Head of caudate nucleus (tissue), 42 donors: ENCODE measurements at regions not wholly inside any gene's neighbourhood (a gene's known extent, or its start where the extent isn't known, plus 50 kb on each side); places are given as distances from the start of the nearest gene placed in this dataset.

Experiments
- DNase-seq, 42 donors: peaks; one replicate each; pipeline versions ENCODE4 v3.0.0 to v3.0.0-alpha.2; 2020 to 2021; ENCODE audit warnings: mixed read lengths in 7 of 42
- intact Hi-C: fragments of 100-400 bp; cut with DNase I; formaldehyde crosslinking; loops from one replicate; pipeline ENCODE4 v1.15.0; 2022

DNA sequence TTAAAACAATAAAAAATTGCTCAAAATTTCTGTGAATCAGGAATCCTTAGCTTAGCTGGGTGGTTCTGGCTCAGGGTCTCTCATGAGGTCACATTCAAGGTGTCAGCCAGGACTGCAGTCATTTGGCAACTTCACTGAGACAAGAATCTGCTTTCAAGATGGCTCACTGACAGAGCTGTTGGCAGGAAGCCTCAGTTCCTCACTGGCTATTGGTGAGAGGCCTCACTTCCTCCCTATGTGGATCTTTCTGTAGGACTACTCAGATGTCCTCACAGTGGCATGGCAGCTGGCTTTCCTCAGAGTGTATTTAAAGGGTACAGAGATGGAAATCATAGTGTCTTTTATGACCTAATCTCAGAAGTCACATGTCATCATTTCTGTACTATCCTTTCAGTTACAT lies 785.7 kb downstream of the ADGRL2 start:
- no peak for DNase-seq
- intact Hi-C loops = no loop called here

DNA sequence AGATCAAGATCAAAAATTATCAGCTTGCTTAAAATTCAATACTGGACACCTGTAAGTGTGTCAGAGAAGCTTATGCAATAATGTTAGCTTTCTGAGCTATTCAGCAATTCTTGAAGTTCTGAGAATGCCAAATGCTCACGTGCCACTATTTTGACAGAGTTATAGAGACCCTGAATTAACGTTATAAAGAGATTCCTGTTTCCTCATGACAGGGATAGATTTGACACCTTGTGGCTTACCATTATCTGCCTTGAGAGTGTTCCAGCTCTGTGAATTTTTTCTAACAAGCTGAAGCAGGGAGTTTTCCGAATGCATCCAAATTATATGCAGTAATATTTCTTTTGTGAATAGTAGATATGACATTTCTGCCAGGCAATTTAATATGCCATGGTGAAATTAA lies 781.6 kb downstream of the ADGRL2 start:
- intact Hi-C loops = no loop called here
- no peak for DNase-seq

DNA sequence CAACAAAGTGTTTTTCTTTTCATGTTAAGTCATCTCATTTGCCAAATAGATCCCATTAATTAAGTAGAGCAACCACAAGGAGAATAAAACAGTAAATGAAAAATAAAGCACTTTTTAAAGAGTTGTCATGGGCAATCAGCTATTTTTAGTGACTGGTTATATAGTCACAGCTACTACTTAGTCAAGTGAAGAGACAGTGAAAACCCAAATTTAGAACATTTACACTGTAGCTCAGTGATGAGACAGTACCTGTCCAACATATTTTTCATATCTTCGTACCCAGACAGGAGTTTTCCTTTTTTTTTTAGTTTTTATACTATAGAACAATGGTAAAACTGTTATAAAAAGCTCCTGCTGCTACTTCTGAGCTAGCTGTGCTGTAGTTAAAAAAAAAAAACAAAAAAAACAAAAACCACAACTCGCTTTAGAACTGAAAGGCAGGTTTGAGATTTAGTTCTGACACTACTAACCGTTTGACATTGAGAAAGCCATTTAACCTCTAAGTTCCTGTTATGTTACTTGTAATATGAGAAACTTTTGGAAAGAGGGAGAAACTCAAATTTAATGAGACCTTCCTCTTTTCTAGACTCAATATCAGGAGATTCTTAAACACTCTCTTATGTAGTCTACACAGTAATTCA lies 777.5 kb downstream of the ADGRL2 start:
- no peak for DNase-seq
- intact Hi-C loops = no loop called here

DNA sequence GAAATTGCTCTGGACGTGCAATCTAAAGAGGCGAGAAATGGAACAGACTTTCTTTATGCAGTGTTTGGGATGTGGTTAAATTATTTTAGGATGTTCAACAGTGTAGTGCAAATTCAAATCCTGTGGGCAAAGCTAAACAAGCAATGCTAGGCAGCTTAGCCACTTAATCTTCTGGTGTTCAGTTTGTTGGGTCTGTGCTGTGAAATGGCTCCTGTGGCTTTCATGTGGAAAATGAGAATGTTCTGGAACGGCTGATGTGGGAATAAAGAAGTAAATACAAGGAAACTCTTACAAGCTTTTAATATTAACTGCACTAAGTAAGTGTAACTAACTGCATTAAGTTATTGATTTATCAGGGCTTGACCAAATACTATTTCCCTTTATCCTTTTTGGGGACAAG lies 766.6 kb downstream of the ADGRL2 start:
- intact Hi-C loops = no loop called here
- no peak for DNase-seq

DNA sequence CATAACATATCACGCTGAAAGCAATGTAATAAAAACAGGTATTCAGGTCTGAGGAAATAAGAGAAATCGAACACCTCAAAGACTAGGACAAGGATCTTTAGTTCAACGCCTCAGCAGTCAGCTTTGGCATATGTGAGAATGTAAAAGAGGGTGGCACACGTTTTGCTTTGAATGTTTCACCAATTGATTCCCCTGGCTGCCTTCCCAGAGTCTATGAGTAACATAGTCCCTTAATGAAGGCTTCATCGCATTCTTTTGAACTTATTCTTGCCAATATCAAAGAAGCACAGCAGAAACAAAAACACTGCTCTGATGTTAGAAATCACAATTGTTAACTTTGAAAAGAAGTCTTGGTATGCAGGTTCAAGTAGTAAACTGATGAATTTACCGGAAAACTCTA lies 764.8 kb downstream of the ADGRL2 start:
- intact Hi-C loops = no loop called here
- peak in 1 of 42 donors; percentile 8 for DNase-seq

DNA sequence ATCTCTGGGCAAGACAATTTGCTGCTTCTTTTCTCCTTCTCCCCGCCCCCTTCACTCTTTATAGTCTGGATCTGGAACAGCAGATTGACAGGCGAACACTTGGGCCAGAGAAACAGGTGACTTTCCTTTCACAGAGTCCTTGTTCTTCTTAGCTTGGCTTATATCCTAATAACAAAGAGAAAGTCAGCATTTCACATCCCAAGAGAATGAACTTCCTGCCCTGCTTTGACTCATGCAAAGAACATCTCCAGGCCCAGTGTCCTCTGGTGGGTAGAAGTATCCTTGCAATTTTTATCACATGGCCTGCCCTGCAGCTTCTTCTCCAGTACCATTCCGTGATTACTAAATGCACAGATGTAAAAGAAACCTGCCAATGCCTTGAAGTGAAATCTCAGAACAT lies 764.4 kb downstream of the ADGRL2 start:
- no peak for DNase-seq
- intact Hi-C loops = no loop called here

DNA sequence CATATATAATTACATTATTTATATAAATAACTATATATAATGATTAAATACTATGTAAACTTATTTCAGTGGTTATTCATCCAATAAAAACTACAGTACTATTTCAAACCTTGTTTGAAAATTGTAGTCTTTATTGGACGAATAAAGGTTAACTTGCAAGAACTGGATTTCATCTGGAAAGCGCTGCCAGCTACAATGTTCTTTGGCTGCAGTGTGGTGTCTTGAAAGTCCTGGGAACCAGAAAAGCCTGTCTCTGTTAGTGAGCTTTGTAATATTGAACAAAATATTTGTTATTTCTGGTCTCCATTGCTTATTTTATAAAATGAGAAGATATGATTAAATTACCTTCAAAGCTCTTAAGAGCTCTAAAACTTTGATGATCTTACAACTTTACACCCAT lies 763.6 kb downstream of the ADGRL2 start:
- no peak for DNase-seq
- intact Hi-C loops = no loop called here

DNA sequence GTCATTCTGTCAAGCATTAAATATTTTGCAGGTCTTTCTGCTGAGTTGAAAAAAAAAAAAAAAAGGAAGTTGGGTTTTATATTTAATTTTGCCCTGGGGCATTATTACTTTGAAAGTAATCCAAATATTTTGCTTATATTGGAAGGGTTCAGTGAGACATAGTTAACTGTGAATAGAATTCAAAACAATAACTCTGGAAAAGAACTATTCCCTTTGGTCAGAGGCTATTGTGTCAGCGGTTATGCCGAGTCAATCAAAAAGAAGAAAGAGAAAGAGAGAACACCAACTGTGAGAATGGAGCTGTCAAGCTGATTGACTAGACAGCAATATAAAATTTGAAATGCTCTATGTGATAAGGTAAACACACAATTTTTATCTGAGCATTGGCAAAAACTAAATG lies 761.7 kb downstream of the ADGRL2 start:
- DNase-seq = no peak
- intact Hi-C loops = no loop called here

DNA sequence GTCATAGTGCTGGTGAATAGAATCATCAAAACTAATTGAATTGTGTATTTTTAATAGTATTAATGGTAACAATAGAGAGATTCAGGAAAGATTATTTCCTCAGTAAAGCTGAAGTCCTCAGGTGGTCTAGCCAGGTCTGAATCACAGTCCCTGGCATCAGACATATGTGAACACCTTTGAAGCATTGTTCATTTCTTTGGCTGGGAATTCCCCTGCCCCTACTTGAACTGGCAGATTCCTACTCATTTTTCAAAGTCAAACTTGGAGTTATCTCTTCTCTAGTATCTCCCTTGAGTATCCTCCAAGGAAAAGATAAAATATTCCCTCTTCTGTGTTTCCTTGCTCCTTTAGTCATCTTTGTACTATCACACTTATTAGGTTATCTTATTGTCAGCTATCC lies 759.8 kb downstream of the ADGRL2 start:
- DNase-seq = no peak
- intact Hi-C loops = no loop called here

DNA sequence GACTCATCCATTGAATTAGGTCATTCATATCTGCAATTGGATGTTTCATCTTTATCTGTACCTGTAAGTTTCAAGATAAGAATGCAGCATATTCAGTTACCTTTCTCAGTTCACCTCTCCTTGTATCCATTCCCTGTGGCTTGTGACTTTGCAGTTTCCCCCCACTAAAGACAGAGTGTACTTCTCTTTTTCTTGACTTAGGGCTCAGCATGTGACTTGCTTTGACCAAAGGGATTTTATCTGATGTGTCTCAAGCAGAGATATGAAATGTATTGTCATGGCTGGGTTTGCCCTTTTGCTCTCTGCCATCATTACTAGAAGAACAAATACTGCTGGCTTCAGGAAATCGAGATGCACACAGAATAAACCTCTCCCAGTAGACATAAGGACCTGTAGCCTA lies 754.8 kb downstream of the ADGRL2 start:
- DNase-seq = no peak
- intact Hi-C loops = no loop called here

DNA sequence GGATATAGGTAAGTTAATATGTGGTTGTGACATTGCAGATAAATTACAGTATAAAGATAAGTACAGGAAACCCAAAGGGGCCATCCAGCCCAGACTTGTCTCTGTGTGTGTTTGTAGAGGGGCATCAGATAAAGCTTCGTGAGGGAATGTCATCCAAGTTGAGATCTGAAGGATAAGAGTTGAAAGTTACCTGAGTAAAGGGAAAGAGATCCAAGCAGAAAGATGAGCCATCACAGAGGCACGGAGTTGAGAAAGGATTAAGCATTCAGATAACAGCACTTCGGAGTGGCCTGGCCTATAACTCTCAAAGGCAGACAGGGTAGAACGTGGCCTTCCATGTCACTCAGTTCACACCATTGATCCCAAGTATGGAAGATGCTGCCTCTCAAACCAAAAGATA lies 749.1 kb downstream of the ADGRL2 start:
- intact Hi-C loops = no loop called here
- DNase-seq = no peak

DNA sequence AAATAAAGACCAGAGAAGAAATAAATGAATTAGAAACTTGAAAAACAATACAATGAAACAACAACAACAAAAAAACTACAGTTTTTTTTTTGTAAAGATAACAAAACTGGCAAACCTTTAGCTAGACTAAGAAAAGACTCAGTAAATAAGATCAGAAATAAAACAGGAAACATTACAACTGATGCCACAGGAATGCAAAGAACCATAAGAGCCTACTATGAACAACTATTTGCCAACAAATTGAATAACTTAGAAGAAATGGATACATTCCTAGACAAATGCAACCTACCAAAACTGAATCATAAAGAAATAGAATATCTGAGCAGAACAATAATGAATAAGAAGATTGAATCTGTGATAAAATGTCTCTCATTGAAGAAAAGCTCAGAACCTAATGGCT lies 742.0 kb downstream of the ADGRL2 start:
- no peak for DNase-seq
- intact Hi-C loops = no loop called here

DNA sequence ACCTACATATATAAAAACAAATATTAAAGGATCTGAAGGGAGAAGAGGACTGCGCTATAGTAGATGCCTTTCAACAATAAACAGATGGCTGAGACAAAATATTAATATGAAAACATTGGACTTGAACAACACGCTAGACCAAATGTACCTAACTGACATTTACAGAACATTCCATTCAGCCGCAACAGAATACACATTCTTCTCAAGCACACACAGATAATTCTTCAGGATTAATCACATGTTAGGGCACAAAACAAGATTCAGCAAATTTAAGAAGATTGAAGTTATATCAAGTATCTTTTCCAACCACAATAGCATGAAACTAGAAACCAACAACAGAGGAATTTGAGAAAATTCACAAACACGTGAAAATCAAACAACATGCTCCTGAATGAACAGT lies 741.4 kb downstream of the ADGRL2 start:
- no peak for DNase-seq
- intact Hi-C loops = no loop called here

DNA sequence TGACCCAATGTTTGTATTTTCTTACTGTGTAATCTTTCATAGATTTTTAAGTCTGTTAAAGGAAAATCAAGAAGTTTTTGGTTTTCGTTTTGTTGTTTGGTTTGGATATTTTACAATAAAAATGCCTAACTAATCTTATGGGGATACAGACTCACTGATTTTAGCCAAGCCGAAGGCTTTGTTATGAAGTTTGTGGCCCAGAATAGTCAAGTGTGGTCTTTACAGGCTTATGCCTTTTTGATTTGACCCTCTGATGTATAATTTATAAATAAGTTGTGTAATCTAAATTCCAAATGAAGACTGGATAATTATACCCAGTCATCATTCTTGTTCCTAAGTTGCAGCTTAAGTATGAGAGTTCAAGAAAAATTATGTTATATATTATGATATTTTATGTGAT lies 739.3 kb downstream of the ADGRL2 start:
- DNase-seq = no peak
- intact Hi-C loops = no loop called here

DNA sequence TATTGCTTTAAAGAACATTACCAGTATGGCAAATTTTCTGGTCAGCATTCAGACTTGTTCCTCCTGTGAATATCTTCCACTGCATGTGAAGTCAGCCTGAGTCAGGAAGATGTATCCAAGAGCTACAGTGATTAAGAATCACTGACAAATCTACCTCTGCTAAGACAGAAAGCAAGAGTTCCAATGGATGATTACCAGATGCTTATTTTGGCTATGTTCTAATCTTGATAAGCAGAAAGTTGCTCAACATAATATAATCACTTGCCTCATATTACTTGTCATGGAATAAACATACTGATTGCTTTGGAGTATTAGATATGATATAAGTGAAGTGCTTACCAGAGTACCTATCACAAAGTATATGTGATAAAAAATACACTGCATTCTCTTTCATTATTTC lies 738.1 kb downstream of the ADGRL2 start:
- intact Hi-C loops = no loop called here
- no peak for DNase-seq

DNA sequence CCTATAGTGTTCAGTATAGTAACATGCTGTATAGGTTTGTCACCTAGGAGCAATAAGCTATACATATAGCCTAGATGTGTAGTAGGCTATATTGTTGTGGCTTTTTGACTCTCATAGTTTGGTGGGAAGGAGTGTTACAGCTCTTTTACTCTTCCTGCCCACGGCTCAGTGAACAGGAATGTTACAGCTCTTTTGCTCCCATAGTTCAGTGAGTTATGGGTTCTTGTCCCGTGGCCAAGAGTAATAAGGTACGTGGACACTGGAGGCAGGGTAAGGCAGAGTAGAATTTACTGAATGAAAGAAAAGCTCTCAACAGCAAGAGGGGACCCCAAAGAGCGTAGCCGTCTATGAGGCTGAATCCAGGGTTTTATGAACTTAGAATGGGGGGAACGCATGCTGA lies 734.3 kb downstream of the ADGRL2 start:
- DNase-seq = no peak
- intact Hi-C loops = no loop called here

DNA sequence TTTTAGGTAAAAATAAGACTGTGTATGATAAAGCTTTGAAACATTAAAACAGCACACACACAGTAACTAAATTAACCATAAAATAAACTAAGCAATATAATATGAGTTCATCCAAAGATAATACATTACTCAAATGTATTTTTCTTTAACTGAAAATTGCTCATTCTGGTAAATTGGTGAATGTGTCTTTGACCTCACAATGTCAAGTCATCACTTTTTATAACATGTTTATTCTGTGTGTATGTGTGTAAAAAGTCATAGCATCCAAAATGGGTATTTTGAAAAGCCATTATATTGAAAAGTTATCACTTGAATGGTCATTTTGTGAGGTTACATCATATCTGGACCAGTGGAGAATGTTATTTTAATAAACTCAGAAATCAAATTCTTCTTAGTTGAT lies 724.6 kb downstream of the ADGRL2 start:
- intact Hi-C loops = no loop called here
- DNase-seq = no peak

DNA sequence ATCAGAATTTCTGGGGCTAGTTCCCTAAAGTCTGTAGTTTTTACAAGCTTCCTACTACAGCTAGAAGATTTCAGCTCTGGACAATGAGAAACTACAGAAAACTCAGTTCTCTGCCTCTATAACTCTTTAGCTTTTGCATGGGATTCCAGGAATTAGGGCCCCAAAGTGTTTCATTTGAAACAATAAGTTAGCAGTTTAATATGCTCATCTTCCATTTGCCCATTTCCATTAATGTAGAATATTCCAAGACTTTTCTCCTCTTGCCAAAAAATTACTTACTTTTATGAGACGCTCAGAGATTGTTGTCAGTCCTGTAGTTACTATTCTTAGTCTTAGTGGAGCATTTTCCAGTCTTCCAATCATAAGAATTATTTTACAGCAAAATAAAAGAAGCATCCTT lies 719.9 kb downstream of the ADGRL2 start:
- intact Hi-C loops = no loop called here
- DNase-seq = no peak

DNA sequence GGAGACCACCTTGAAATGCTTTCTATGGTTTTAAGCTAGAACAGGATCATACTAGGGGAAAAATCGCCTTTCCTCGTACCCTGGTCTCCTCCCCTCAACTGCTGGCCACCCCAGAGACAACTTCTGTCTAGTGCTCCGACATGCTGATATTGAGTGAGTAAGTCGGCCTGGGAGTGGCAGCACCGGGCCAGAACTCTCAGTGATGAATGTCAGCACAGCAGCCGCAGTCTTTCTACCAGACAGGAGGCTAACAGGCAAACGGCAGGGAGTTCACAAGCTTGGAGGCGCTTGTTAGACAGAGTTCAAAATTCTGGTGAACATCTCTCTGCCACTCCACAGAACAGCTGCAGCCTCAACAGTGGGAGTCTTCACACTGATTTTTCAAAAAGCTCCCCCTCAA lies 716.9 kb downstream of the ADGRL2 start:
- DNase-seq = peak in 38 of 42 donors; percentile 1 to 54 (median 23)

DNA sequence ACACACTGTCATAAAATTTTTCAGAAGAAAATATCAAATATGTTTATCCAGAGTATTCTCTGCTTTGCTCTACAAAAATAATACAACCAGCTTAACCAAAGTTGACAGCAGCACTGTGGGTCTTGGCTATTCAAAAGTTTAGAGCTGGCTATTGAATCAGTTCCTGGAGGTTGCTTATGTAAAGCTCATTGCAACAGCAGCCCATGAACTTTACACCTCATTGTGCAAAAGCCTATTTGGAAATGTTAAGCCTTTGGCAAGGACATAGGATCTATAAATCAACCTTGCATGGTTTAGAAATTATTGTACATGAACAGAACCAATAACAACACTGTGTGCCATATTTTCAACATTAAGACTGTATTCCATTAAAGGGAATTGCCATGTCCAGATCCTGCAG lies 714.9 kb downstream of the ADGRL2 start:
- intact Hi-C loops = no loop called here
- no peak for DNase-seq

More for the DNA sequence above, 716.9 kb downstream of the ADGRL2 start:
- intact Hi-C loops = no loop called here

DNA sequence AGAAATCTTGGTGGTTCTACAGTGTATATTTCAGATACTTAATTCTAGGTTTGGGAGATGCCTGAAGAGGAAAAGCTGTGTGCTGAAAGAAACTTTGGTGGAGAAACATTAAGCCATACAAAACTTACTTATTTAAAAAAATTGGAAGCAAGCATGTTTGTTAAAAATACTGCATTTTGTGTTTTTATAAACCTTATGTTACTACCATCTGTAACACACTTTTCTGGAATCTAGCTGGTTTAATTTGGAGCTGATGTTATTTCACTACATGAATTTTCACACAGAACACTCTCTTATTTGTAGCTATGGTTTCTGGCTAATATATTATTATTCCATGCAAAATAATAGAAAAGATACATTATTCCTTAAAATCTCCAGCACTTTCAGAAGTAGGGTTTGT lies 710.7 kb downstream of the ADGRL2 start:
- no peak for DNase-seq
- intact Hi-C loops = no loop called here

DNA sequence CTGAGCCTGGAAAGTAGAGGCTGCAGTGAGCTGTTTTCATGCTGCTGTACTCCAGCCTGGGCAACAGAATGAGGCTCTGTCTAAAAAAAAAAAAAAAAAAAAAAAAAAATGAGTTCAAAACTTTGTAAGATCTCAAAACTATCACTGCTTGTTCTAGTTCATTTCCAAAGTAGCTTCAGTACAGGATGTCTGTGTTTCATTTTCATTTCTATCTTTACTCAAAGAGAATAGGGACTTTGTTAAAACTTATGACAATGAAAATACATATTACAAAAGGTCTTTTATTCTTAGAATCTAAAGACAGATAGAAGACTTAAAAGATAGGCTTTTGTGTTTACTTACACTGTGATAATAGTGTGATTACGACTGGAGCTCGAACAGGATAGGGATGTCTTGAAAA lies 709.7 kb downstream of the ADGRL2 start:
- DNase-seq = no peak
- intact Hi-C loops = no loop called here
